ENCODE measurements at regions not wholly inside any gene's neighbourhood (a gene's known extent, or its start where the extent isn't known, plus 50 kb on each side); places are given as distances from the start of the nearest gene placed in this dataset.

DNA sequence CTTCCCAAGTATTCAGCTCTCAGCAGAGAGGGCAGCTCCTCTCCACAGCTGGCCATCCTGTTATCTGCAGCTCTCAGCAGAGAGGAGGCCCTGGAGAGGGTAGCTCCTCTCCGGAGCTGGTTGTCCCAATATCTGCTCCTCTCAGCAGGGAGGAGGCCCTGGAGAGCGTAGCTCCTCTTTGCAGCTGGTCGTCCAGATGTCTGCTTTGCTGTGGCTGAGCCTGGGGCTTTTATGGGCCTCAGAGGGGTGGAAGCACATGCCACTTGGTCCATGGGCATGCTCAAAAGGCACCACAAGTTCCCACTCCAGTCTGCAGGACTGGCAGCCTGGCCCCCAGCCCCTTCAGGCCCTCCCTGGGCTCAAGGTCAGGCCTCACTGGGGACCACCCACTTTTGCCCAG is 314.3 kb downstream of the KCNJ2 start:
- TF ChIP-seq, protein P1, sequence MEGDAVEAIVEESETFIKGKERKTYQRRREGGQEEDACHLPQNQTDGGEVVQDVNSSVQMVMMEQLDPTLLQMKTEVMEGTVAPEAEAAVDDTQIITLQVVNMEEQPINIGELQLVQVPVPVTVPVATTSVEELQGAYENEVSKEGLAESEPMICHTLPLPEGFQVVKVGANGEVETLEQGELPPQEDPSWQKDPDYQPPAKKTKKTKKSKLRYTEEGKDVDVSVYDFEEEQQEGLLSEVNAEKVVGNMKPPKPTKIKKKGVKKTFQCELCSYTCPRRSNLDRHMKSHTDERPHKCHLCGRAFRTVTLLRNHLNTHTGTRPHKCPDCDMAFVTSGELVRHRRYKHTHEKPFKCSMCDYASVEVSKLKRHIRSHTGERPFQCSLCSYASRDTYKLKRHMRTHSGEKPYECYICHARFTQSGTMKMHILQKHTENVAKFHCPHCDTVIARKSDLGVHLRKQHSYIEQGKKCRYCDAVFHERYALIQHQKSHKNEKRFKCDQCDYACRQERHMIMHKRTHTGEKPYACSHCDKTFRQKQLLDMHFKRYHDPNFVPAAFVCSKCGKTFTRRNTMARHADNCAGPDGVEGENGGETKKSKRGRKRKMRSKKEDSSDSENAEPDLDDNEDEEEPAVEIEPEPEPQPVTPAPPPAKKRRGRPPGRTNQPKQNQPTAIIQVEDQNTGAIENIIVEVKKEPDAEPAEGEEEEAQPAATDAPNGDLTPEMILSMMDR (conservative IDR thresholded peaks at IDR 0.05 in 1 of 2, IDR thresholded peaks at IDR 0.05 in 1 of 2; ENCODE audit: extremely low read depth in 1 of 2, insufficient read depth in 1 of 2, low read depth in 1 of 2, low read length in 2 of 2) = no peak
- TF ChIP-seq EZH2 (IDR thresholded peaks at IDR 0.05; ENCODE audit: borderline replicate concordance, low read length) = no peak

Measured in mammary epithelial cell (primary cell).